WTC11 (cell line): ENCODE measurements at regions not wholly inside any gene's neighbourhood (a gene's known extent, or its start where the extent isn't known, plus 50 kb on each side); places are given as distances from the start of the nearest gene placed in this dataset.

Experiments used
- ARID4B ChIP-seq: sonication (generic); formaldehyde crosslinking; IDR thresholded peaks from 2 replicates; pipeline ENCODE4 v1.8.0; 2023; ENCODE audit warnings: missing genetic modification reagents, mild to moderate bottlenecking, borderline replicate concordance
- CTCF ChIP-seq: fragments of 200-600 bp; IDR thresholded peaks from 2 replicates; pipeline ENCODE4 v1.8.0; 2022; ENCODE audit warnings: antibody characterized with exemption
- FOXJ3 ChIP-seq: sonication (generic); formaldehyde crosslinking; IDR thresholded peaks from 2 replicates; pipeline ENCODE4 v1.9.0; 2021; ENCODE audit warnings: missing genetic modification reagents, mild to moderate bottlenecking, borderline replicate concordance
- IRF1 ChIP-seq: sonication (generic); formaldehyde crosslinking; IDR thresholded peaks from 2 replicates; pipeline ENCODE4 v1.8.0; 2023; ENCODE audit warnings: missing genetic modification reagents
- IRF2 ChIP-seq: sonication (generic); formaldehyde crosslinking; IDR thresholded peaks from 2 replicates; pipeline ENCODE4 v1.8.0; 2022; ENCODE audit warnings: low read depth, missing genetic modification reagents, borderline replicate concordance
- MYBL2 ChIP-seq: sonication (generic); formaldehyde crosslinking; IDR thresholded peaks from 2 replicates; pipeline ENCODE4 v1.8.1; 2023; ENCODE audit warnings: mild to moderate bottlenecking, moderate library complexity, missing genetic modification reagents
- NFATC4 ChIP-seq: fragments of 250-450 bp; sonication (Bioruptor Pico); IDR thresholded peaks from 2 replicates; pipeline ENCODE4 v1.9.0; 2021; ENCODE audit warnings: mild to moderate bottlenecking
- PREB ChIP-seq: sonication (generic); formaldehyde crosslinking; IDR thresholded peaks from 2 replicates; pipeline ENCODE4 v1.8.1; 2022; ENCODE audit warnings: mild to moderate bottlenecking, missing genetic modification reagents, moderate library complexity, borderline replicate concordance
- USF1 ChIP-seq: sonication (generic); formaldehyde crosslinking; IDR thresholded peaks from 2 replicates; pipeline ENCODE4 v1.8.0; 2022; ENCODE audit warnings: mild to moderate bottlenecking, missing genetic modification reagents
- ZNF263 ChIP-seq: sonication (generic); formaldehyde crosslinking; IDR thresholded peaks from 2 replicates; pipeline ENCODE4 v1.8.1; 2022; ENCODE audit warnings: low read depth, mild to moderate bottlenecking, moderate library complexity, missing genetic modification reagents
- ZNF416 ChIP-seq: fragments of 250-450 bp; sonication (Bioruptor Pico); IDR thresholded peaks from 2 replicates; pipeline ENCODE4 v1.9.0; 2021; ENCODE audit warnings: mild to moderate bottlenecking, inconsistent platforms

GRCh38 chr3:164470471-164470870 is 607.8 kb downstream of the SI start:
- TF ChIP-seq ARID4B (CRISPR knock-in tag): no peak
- TF ChIP-seq FOXJ3 (CRISPR knock-in tag): no peak
- TF ChIP-seq ZNF263 (CRISPR knock-in tag): no peak
- TF ChIP-seq CTCF: no peak
- no peak for TF ChIP-seq MYBL2 (CRISPR knock-in tag)
- no peak for TF ChIP-seq ZNF416 (CRISPR knock-in tag)
- no peak for TF ChIP-seq PREB (CRISPR knock-in tag)
- no peak for TF ChIP-seq USF1 (CRISPR knock-in tag)
- no peak for TF ChIP-seq NFATC4 (CRISPR knock-in tag)
- no peak for TF ChIP-seq IRF2
- no peak for TF ChIP-seq IRF1 (CRISPR knock-in tag)
